Activated CD4-positive, alpha-beta memory T cell treated with anti-CD3 and anti-CD28 coated beads for 36 hours (primary cell): ENCODE measurements at regions not wholly inside any gene's neighbourhood (a gene's known extent, or its start where the extent isn't known, plus 50 kb on each side); places are given as distances from the start of the nearest gene placed in this dataset.
"Not testable (repeated sequence)": the region's sequence is repeated elsewhere in the genome, so short reads cannot be mapped to it uniquely, and the experiment has no call there.

Experiments used
- CTCF ChIA-PET: fragments of 350-600 bp; sonication (Branson Sonifier 250); formaldehyde crosslinking; loops from one replicate; lab custom pipeline; 2021; ENCODE audit warnings: antibody characterized with exemption, inconsistent platforms; lab: Charles Lee
- POLR2A ChIA-PET: fragments of 350-600 bp; sonication (Branson Sonifier 250); formaldehyde crosslinking; loops from one replicate; lab custom pipeline; 2021; ENCODE audit warnings: antibody characterized with exemption; lab: Charles Lee
- DNase-seq: peaks from one replicate; pipeline ENCODE4 v3.0.0-alpha.2; 2020
- H3K27ac Mint-ChIP-seq: one replicate; pipeline ENCODE4 v1.8.0; 2021; ENCODE audit warnings: mixed read lengths
- H3K27me3 Mint-ChIP-seq: one replicate; pipeline ENCODE4 v1.8.0; 2021; ENCODE audit warnings: mixed read lengths
- H3K36me3 Mint-ChIP-seq: one replicate; pipeline ENCODE4 v1.8.0; 2021; ENCODE audit warnings: mixed read lengths
- H3K4me1 Mint-ChIP-seq: one replicate; pipeline ENCODE4 v1.8.0; 2021; ENCODE audit warnings: low read depth, mixed read lengths
- H3K4me3 Mint-ChIP-seq: one replicate; pipeline ENCODE4 v1.8.0; 2021; ENCODE audit warnings: mild to moderate bottlenecking, mixed read lengths
- H3K9me3 Mint-ChIP-seq: one replicate; pipeline ENCODE4 v1.8.0; 2021; ENCODE audit warnings: mixed read lengths
- intact Hi-C: fragments of 100-400 bp; cut with micrococcal nuclease; formaldehyde crosslinking; loops from one replicate; pipeline ENCODE4 v1.15.1; 2023

DNA sequence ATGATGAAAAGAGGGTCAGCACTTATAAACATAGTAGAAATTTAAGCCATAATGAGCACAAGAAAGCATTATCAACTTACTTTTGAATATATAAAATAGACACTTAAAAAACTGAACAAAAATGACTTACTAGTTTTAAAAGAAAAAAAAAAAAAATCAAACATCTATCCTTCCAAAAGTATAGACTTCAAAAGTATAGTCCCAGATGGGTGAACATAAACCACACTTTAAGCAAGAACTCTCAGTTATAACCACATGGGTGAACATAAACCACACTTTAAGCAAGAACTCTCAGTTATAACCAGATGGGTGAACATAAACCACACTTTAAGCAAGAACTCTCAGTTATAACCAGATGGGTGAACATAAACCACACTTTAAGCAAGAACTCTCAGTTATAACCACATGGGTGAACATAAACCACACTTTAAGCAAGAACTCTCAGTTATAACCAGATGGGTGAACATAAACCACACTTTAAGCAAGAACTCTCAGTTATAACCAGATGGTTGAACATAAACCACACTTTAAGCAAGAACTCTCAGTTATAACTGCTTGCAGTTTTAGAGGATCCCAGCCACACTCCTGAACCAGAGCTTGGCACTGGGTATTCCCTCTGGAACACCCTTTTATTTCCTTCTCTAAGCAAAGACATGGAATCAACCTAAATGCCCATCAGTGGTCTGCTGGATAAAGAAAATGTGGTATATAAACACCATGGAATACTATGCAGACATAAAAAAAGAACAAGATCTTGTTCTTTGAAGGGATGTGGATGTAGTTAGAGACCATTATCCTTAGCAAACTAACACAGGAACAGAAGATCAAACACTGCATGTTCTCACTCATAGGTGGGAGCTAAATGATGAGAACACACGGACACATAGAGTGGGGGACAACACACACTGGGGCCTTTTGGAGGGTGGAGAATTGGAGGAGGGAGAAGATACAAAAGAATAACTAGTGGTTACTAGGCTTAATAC is 82.6 kb upstream of the AGAP9 start:
- H3K27ac Mint-ChIP-seq, H3K27me3 Mint-ChIP-seq, POLR2A ChIA-PET, intact Hi-C loops, DNase-seq, H3K4me3 Mint-ChIP-seq, H3K36me3 Mint-ChIP-seq, H3K9me3 Mint-ChIP-seq, H3K4me1 Mint-ChIP-seq, CTCF ChIA-PET: not testable (repeated sequence)

DNA sequence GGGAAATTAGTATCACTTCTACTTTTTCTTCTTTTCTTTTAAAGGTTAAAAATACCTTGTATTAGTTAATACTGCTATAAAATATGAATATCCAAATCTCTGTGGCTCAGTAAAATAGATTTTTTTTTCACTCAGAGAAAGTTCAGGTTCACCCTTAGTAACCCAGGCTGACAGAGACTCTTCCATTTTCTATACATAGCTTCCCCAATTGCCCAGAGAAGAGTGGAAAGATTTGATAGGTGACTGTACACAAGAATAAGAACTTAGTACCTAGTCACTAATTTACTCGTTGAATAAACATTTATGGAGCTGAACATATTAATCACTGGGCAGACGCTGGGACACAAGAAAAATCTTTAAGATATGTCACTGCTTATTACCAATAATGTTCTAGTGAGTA is 77.2 kb upstream of the AGAP9 start:
- H3K9me3 Mint-ChIP-seq, DNase-seq, POLR2A ChIA-PET, intact Hi-C loops, H3K4me3 Mint-ChIP-seq, CTCF ChIA-PET, H3K27me3 Mint-ChIP-seq, H3K36me3 Mint-ChIP-seq, H3K27ac Mint-ChIP-seq, H3K4me1 Mint-ChIP-seq: not testable (repeated sequence)

- H3K36me3 Mint-ChIP-seq, DNase-seq, H3K4me1 Mint-ChIP-seq, H3K9me3 Mint-ChIP-seq, POLR2A ChIA-PET, CTCF ChIA-PET, H3K4me3 Mint-ChIP-seq, H3K27ac Mint-ChIP-seq, intact Hi-C loops, H3K27me3 Mint-ChIP-seq: not testable (repeated sequence)
These were observed 76.7 kb upstream of the AGAP9 start for GRCh38 chr10:47600127-47600526.

DNA sequence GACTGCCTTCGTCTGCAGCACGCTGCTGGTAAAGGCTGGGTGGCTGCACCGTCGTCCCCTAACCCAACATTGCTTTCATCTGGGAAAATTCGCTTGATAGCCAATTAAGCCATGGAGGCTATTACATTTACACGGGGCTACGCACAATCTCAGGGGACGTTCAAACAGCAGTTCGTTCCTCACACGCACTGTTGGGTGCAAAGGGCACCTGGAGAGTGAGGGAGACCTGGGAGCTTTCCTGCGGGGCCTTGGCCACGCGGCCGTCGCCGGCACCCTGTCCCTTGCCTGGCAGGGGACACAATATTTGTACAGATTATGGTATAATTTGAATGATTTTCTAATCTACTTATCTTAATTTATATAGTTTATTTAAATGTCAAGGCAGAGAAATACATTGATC is 76.2 kb upstream of the AGAP9 start:
- H3K27ac Mint-ChIP-seq, intact Hi-C loops, POLR2A ChIA-PET, CTCF ChIA-PET, H3K9me3 Mint-ChIP-seq, H3K4me3 Mint-ChIP-seq, H3K4me1 Mint-ChIP-seq, DNase-seq, H3K36me3 Mint-ChIP-seq, H3K27me3 Mint-ChIP-seq: not testable (repeated sequence)

DNA sequence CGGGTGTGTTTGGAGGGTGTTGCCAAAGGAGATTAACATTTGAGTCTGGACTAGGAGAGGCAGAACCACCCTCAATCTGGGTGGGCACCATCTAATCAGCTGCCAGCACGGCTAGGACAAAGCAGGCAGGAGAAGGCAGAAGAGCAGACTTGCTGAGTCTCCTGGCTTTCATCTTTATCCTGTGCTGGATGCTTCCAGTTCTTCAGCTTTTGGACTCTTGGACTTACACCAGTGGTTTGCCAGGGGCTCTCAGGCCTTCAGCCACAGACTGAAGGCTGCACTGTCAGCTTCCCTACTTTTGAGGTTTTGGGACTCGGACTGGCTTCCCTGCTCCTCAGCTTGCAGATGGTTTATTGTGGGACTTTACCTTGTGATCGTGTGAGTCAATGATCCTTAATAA is 70.4 kb upstream of the AGAP9 start:
- H3K4me1 Mint-ChIP-seq, H3K36me3 Mint-ChIP-seq, intact Hi-C loops, DNase-seq, POLR2A ChIA-PET, H3K4me3 Mint-ChIP-seq, H3K27ac Mint-ChIP-seq, H3K9me3 Mint-ChIP-seq, CTCF ChIA-PET: not testable (repeated sequence)
- H3K27me3 Mint-ChIP-seq, result peaks cover 10% of the 10 kb centered on the region

DNA sequence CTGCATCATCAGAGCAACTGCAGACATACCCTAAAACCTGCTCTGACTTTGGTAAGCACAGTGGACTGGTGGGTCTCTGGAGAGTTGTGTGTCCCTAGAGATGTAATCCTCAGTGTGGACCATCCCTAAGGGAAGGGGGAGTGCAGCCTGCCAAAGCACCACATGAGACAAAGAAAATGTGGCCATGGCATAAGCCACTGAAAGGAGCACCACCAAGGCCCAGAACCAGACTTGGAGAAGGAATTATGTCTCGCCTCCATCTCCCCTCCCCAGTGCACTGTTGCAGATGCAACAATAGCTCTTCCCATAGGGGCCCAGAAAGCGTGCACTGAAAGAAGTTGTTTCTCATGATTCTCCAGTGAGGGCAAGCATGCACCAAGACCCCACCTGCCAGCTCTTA is 69.7 kb upstream of the AGAP9 start:
- H3K4me3 Mint-ChIP-seq, H3K9me3 Mint-ChIP-seq, H3K4me1 Mint-ChIP-seq, intact Hi-C loops, POLR2A ChIA-PET, H3K27ac Mint-ChIP-seq, CTCF ChIA-PET, DNase-seq, H3K36me3 Mint-ChIP-seq: not testable (repeated sequence)
- peaks cover 10% of the 10 kb centered on the region for H3K27me3 Mint-ChIP-seq

GRCh38 chr10:47590956-47591355 is 67.5 kb upstream of the AGAP9 start:
- H3K4me3 Mint-ChIP-seq, H3K36me3 Mint-ChIP-seq, H3K4me1 Mint-ChIP-seq, intact Hi-C loops, DNase-seq, POLR2A ChIA-PET, H3K9me3 Mint-ChIP-seq, CTCF ChIA-PET, H3K27ac Mint-ChIP-seq: not testable (repeated sequence)
- H3K27me3 Mint-ChIP-seq, result peaks cover 10% of the 10 kb centered on the region

DNA sequence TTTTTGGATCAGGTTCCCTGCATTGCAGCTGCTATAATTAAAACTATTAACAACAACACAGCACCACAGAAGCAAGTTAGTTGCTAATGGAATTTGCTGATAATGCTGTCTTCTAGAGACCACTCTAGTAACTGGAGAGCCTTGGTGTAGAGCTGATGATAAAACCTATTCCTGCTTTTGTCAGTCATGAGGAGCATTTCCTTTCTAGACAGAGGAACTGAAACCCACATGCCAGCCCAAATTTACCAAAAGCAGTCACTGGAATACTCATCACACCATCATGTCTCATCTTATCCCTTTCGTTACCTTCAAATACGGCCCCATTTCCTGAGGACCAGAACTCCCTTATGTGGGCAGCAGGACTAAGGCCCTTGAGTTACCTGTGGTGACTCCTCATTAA is 67.1 kb upstream of the AGAP9 start:
- H3K27ac Mint-ChIP-seq, CTCF ChIA-PET, H3K4me3 Mint-ChIP-seq, H3K36me3 Mint-ChIP-seq, intact Hi-C loops, DNase-seq, H3K9me3 Mint-ChIP-seq, H3K4me1 Mint-ChIP-seq, POLR2A ChIA-PET: not testable (repeated sequence)
- peaks cover 10% of the 10 kb centered on the region for H3K27me3 Mint-ChIP-seq

DNA sequence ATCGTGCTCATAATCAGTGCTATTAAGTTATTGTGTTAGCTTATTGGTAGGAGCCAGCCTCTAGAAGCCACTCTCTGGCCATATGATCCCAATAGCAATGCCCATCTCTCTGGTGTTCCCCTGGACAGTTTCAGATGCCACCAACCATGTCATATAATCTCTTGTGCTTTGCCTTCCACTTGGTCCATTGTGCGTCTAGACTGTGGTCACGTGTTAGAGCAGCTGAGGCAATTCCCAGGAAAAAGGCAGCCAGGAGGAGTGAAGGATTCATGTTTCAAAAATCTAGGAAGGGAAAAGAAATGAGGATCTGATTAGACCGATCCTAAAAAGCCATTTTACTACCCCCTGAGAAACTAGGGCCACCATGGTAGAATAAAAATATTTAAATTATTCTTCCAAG is 58.6 kb upstream of the AGAP9 start:
- CTCF ChIA-PET, H3K27me3 Mint-ChIP-seq, DNase-seq, H3K36me3 Mint-ChIP-seq, H3K4me3 Mint-ChIP-seq, intact Hi-C loops, H3K4me1 Mint-ChIP-seq, H3K27ac Mint-ChIP-seq, H3K9me3 Mint-ChIP-seq, POLR2A ChIA-PET: not testable (repeated sequence)

DNA sequence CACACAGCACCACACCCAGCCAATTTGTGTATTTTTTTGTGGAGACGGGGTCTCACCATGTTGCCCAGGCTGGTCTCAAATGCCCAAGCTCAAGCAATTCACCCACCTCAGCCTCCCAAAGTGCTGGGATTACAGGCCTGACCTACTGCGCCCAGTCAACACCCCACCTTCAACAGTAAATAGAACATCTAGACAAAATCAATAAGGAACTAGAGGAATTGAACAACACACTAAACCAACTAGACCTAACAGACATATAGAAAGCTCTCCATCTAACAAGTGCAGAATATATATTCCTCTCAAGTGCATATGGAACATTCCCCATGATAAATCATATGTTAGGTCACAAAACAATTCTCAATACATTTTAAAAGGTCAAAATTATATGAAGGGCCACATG is 56.6 kb upstream of the AGAP9 start:
- H3K9me3 Mint-ChIP-seq, POLR2A ChIA-PET, H3K4me1 Mint-ChIP-seq, H3K27ac Mint-ChIP-seq, H3K4me3 Mint-ChIP-seq, H3K27me3 Mint-ChIP-seq, H3K36me3 Mint-ChIP-seq, intact Hi-C loops, DNase-seq, CTCF ChIA-PET: not testable (repeated sequence)

GRCh38 chr10:47578547-47578946 is 55.1 kb upstream of the AGAP9 start:
- intact Hi-C loops, DNase-seq, H3K36me3 Mint-ChIP-seq, H3K4me3 Mint-ChIP-seq, H3K9me3 Mint-ChIP-seq, H3K27me3 Mint-ChIP-seq, H3K27ac Mint-ChIP-seq, H3K4me1 Mint-ChIP-seq, POLR2A ChIA-PET, CTCF ChIA-PET: not testable (repeated sequence)
